ENCODE measurements at regions not wholly inside any gene's neighbourhood (a gene's known extent, or its start where the extent isn't known, plus 50 kb on each side); places are given as distances from the start of the nearest gene placed in this dataset.

GRCh38 chr21:25405984-25406383 is 201.3 kb downstream of the MRPL39 start:
- no peak for TF ChIP-seq CTCF (IDR thresholded peaks at IDR 0.05)
- TF ChIP-seq POLR2AphosphoS5 (IDR thresholded peaks at IDR 0.05; ENCODE audit: insufficient read depth in 1 of 2, low read depth in 1 of 2): no peak

All from vagina (tissue), 2 donors.